IPS-NIHi7 (cell line): ENCODE measurements at regions not wholly inside any gene's neighbourhood (a gene's known extent, or its start where the extent isn't known, plus 50 kb on each side); places are given as distances from the start of the nearest gene placed in this dataset.

Experiments used
- DNase-seq: peaks from one replicate; pipeline ENCODE4 v3.0.0; 2012; ENCODE audit warnings: mixed read lengths; ENCODE audit errors: extremely low spot score

- no peak for DNase-seq
Observed at GRCh38 chr10:44814929-44815328, 96.2 kb upstream of the TMEM72 start.

DNA sequence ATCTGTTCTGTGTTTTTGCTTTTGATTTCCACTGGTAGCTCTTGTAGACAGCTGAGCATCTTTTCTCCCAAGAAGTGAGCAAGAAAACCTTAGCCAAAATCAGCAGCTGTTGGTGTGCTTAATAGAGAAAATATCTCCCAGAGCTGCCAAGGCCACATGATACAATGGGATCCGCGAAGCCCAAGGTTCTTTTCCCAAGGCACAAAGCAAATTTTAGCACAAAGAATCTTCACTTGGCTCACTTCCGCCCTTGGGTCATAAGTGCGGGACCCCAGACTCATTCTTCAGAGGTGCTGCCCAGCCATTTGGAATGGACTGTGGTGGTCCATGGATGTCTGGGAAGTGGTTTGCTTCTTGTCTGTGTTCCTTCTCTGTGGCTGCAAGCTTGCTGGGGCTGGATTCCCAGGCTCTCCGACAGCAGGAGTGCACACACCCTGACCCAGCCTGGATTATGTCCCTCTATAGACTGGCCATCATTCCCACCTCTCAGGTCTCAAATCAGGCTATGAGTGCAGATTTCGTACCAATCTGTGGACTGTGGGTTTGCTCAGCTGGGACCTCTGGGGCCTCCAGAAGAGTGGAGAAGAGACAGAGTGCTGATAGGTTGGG is 93.0 kb upstream of the TMEM72 start:
- DNase-seq, result no peak

- peak; percentile 71 for DNase-seq
Observed at GRCh38 chr10:44818701-44819127, 92.4 kb upstream of the TMEM72 start.

- no peak for DNase-seq
Observed at GRCh38 chr10:44820094-44820493, 91.0 kb upstream of the TMEM72 start.

DNA sequence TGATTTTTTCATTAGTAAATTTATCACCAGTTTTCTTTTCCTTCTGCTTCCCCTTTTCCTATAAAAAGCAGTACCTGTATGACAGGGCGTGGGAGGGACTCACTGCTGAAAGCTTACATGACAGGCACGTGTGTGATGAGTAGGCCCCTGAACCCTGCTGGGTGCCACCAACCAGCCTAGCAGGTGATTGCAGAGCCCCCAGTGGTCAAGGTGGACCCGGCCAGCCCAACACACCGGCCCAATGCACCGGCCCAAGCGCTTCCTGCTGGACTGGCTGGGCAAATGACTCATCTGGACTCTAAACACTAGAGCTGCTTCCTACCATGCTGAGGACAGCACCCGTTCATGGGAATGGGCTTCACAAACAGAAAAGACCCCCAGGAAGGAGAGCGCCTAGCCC is 89.8 kb upstream of the TMEM72 start:
- DNase-seq, result no peak

GRCh38 chr10:44822349-44822748 is 88.8 kb upstream of the TMEM72 start:
- no peak for DNase-seq

DNA sequence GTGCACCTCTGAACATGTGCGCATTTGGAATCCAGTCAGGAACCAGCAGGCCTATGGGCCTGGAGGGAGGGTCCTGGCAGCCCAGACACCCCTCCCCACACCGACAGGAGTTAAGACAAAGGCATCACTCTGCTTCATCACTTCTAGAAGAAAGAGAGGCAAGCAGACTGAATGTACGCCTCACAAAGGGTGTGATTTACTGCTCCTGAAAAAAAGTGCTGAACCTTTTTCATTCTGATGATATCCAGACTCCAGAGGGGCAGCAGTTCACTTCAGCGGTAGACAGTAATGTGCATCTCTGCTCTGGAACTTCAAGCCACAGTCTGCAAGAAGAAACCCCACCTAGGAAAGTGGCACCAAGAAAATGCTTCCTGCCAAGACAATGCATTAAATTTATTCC is 88.2 kb upstream of the TMEM72 start:
- no peak for DNase-seq

DNA sequence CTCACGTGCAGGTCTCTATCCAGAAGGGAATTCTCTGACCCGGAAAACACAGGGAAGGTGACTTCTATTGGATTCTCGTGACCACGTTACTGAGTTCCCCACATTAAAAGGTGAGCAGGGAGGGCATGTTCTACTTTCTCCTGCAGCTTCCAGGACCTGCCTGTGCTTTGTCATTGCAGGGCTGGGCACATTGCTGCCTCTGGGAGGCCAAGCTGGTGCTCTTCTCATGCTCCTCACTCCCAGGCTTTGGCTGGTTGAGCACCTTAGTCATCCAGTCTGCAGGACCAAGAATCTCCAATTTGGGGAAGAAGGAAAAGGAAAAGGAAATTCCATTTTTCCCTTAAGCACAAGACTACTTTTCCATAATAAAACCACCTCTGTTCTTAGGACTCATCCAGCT is 86.5 kb upstream of the TMEM72 start:
- DNase-seq, result no peak

DNA sequence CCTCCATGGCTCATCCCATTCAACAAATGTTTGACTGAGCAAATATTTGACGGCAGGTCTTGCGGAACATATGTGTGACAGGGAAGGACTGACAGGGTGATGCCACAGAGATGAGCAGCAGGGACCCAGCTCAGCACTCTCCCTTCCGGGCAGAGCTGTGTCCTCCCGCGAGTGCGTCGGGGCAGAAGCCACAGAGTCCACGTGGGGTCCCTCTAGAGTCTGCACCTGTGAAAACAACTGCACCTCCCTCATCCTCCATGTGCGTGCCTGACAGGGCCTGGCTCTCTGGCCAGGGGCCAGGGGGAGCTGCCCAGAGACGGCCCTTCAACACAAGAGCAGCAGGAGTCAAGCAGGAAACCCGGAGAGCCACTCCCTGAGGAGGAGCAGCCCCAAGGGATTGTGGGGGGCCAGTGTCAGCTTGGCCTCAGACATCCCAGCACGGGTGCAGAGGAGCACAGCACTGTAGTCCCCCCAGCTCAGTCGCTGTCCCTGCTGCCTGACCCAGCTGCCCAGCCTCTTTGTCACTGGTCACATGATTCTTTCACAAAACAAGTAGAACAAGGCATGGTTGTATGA is 83.6 kb upstream of the TMEM72 start:
- no peak for DNase-seq

- DNase-seq, result no peak
Observed at GRCh38 chr10:44828508-44829142, 82.5 kb upstream of the TMEM72 start.

- DNase-seq, result no peak
Observed at GRCh38 chr10:44829426-44829825, 81.7 kb upstream of the TMEM72 start.

DNA sequence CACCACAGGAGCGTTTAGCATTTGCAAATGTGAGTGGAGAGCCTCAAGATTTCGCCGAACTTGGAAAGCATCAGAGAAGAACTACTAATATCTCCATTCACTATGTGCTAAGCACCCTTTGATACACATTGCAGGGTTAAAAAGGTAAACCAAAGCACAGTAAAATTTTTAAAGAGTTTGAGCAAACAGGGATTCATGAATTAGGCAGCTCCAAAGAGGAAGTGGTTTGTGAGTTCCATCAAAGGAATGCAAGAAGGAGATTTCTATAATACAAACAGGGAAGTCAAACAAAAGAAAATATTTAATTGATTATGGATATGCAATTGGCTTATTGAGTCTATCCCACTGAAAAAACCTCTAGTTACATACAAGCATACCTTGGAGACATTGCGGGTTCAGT is 81.1 kb upstream of the TMEM72 start:
- DNase-seq, result no peak

DNA sequence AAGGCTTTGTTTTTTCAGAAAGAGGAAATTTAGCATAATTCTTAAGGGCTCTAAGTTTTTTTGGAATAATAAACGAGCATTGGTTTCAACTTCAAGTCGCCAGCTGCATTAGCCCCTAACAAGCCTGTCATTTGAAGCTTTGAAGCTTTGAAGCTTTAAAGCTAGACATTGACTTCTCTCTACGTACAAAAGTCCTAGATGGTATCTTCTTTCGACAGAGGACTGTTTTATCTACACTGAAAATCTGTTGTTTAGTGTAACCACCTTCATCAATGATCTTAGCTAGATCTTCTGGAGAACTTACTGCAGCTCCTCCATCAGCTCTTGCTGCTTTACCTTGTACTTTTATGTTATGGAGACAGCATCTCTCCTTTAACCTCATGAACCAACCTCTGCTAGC is 79.6 kb upstream of the TMEM72 start:
- no peak for DNase-seq

DNA sequence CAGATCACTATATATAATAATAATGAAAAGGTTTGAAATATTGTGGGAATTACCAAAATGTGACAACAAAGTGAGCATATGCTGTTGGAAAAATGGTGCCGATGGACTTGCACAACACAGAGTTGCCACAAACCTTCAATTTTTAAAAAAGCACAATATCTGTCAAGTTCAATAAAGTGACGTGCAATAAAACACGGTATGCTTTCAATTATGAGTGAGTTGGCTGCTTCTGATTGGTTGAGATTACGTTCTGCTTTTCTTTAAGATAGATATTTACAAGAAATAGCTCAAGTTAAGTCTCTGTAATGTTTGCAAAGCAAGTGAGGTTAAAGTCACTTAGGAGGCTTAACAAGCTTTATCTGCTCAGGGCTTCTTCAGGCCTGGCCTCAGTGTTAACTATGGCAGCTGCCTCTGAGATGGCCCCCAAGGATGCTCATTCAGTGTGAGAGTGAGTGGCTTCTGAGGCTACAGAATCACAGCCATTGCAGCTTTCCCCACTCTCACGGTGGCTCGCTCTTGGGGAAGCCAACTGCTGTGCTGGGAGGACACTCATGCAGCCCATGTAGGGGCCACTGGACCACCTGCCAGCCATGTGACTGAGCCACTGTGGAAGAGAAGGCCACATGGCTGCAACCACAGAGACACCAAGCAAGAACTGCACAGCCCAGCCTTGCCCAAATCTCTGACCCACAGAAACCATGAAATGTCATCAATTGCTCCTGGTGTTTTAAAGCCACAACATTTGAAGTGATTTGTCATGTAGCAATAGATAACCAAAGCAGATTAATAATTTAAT is 78.3 kb upstream of the TMEM72 start:
- DNase-seq, result no peak

DNA sequence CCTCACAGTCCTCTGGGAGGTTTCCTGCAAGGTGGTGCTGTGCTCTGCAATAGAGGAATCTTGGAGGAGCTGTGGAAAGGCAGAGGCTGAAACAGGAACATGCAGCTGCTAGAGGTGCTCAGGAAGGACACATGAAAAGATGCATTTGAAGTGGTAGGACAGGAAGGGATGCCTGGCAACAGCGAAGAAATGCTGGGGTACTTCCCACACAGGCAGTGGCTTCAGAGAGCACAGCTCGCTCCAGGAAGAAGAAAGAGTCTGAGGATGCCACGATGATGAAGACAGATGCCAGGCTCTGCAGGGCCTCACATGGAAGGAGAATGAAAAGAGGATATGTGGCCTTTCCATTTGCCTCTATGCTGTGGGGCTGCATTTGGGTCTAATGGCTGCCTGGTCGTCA is 77.0 kb upstream of the TMEM72 start:
- DNase-seq, result no peak

- no peak for DNase-seq
Observed at GRCh38 chr10:44835300-44835699, 75.8 kb upstream of the TMEM72 start.

DNA sequence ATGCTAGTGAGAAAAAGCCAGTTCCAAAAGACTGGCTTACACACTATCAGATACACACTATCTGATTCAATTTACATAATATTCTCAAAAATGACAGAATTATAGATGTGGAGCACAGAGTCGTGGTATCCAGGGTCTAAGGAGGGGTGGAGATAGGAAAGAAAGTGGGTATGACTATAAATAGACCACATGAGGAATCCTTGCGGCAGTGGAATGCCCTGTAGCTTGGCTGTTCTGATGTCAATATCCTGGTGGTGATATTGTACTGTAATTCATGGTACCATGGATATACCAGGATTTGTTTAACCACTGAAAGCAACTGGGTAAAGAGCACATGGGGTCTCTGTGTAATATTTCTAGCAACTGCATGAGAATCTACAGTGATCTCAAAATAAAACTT is 67.7 kb upstream of the TMEM72 start:
- no peak for DNase-seq

GRCh38 chr10:44845361-44846175 is 65.6 kb upstream of the TMEM72 start:
- no peak for DNase-seq

GRCh38 chr10:44847110-44847509 is 64.0 kb upstream of the TMEM72 start:
- DNase-seq, result no peak

DNA sequence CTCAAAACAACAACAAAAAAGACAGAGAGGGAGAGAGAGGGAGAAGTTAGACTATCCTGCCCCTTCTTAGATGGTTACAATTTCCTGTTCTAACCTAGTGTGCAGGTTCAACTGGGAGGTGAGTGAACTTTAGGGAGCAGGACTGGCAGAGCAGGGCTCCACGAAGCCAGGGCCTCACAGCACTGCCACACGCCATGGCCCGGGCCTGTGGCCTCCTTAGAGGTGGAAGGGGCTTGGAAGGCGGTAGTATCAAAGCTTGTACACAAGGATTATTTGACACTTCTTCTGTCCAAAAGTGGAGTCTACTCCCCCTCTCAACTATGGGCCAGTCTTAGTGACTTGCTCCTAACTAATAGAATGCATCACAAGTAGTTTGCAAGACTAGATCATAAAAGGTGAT is 62.9 kb upstream of the TMEM72 start:
- DNase-seq, result no peak

- no peak for DNase-seq
Observed at GRCh38 chr10:44849936-44850335, 61.2 kb upstream of the TMEM72 start.

GRCh38 chr10:44850356-44850934 is 60.7 kb upstream of the TMEM72 start:
- DNase-seq, result no peak
